ENCODE measurements at regions not wholly inside any gene's neighbourhood (a gene's known extent, or its start where the extent isn't known, plus 50 kb on each side); places are given as distances from the start of the nearest gene placed in this dataset.

GRCh38 chr5:135263022-135263668 is 135.9 kb downstream of the MACROH2A1 start:
- no peak for FAIRE-seq
- no peak for ATAC-seq
- SMC1A ChIA-PET (ENCODE audit: uncharacterized antibody, unreplicated experiment): no interaction called here

GRCh38 chr5:135262364-135262763 is 136.7 kb downstream of the MACROH2A1 start:
- ATAC-seq (no peak), DNase-seq (ENCODE audit: low read depth, low spot score) (no peak), FAIRE-seq (no peak)
- H3K4me2 ChIP-seq (ENCODE audit: control insufficient read depth, insufficient read depth): no peak overlapping the region
- no peaks in the 10 kb centered on the region for H3K4me1 ChIP-seq (ENCODE audit: control insufficient read depth, insufficient read depth, low read length)
- intact Hi-C loops (cut with micrococcal nuclease; ENCODE audit: unreplicated experiment) (no loop called here), in situ Hi-C loops (cut with MboI) (no loop called here)
- CTCF ChIA-PET: no interaction called here
- H3K9me3 ChIP-seq (replicated peaks; ENCODE audit: control insufficient read depth, insufficient read depth, low read length): no peaks in the 10 kb centered on the region
- H3K27me3 ChIP-seq (replicated peaks in 1 of 2; ENCODE audit: control insufficient read depth in 2 of 2, insufficient read depth in 2 of 2, low read length in 1 of 2): peaks cover 3 to 4% of the 10 kb centered on the region in 2 experiments; a peak in 3 of 4 replicates
- WGBS (ENCODE audit: insufficient coverage, insufficient replicate concordance, low lambda C conversion rate, missing lambda C conversion rate): 10% methylated on average over 5 of the region's 5 CpGs
- RAD21 ChIA-PET (ENCODE audit: unreplicated experiment): no interaction called here
- H3K27ac ChIP-seq (ENCODE audit: control insufficient read depth, insufficient read depth): no peak overlapping the region
- no peak overlapping the region for H2AFZ ChIP-seq (ENCODE audit: control insufficient read depth, low read depth, low read length)
- H3K9ac ChIP-seq (ENCODE audit: control insufficient read depth, insufficient read depth, low read length): no peak overlapping the region
- no peaks in the 10 kb centered on the region for H3K36me3 ChIP-seq (ENCODE audit: control insufficient read depth in 2 of 2, insufficient read depth in 2 of 2, low read length in 1 of 2)
- H4K20me1 ChIP-seq (ENCODE audit: control insufficient read depth, insufficient read depth): no peaks in the 10 kb centered on the region
- POLR2A ChIA-PET: no interaction called here
- SMC1A ChIA-PET (ENCODE audit: uncharacterized antibody, unreplicated experiment): no interaction called here
- BruUV-seq (replicated peaks): no TSS peak
- H3K79me2 ChIP-seq (ENCODE audit: control insufficient read depth, insufficient read depth, low read length): no peaks in the 10 kb centered on the region
- H3K4me3 ChIP-seq: no peak overlapping the region
- TF ChIP-seq SMAD5 (IDR thresholded peaks at IDR 0.05; ENCODE audit: low read depth) (no peak), CREB1 (IDR thresholded peaks at IDR 0.05; ENCODE audit: low read depth) (no peak), CBX5 (IDR thresholded peaks at IDR 0.05; ENCODE audit: low read depth) (no peak), NFIC (IDR thresholded peaks at IDR 0.05; ENCODE audit: low read depth, low read length) (no peak), POU2F2 (IDR thresholded peaks at IDR 0.05; ENCODE audit: borderline replicate concordance, low read depth, low read length) (no peak), SKIL (IDR thresholded peaks at IDR 0.05; ENCODE audit: low read depth, poor library complexity, severe bottlenecking) (no peak), KAT2A (conservative IDR thresholded peaks at IDR 0.05; ENCODE audit: control insufficient read depth, low read depth, low read length) (no peak), ZNF687 (IDR thresholded peaks at IDR 0.05) (no peak), POLR2AphosphoS5 (IDR thresholded peaks at IDR 0.05; ENCODE audit: low read length) (no peak), TBL1XR1 (IDR thresholded peaks at IDR 0.05; ENCODE audit: low read depth, low read length) (no peak)

More at GRCh38 chr5:135263022-135263668, 135.9 kb downstream of the MACROH2A1 start:
- Histone ChIP-seq H3K4me3 (no peak overlapping the region), H2AFZ (ENCODE audit: control insufficient read depth, low read depth, low read length) (no peak overlapping the region), H3K36me3 (ENCODE audit: control insufficient read depth in 2 of 2, insufficient read depth in 2 of 2, low read length in 1 of 2) (no peaks in the 10 kb centered on the region), H3K27ac (ENCODE audit: control insufficient read depth, insufficient read depth) (no peak overlapping the region), H3K27me3 (replicated peaks in 1 of 2; ENCODE audit: control insufficient read depth in 2 of 2, insufficient read depth in 2 of 2, low read length in 1 of 2) (peaks cover 3 to 4% of the 10 kb centered on the region in 2 experiments; a peak in 3 of 4 replicates), H3K79me2 (ENCODE audit: control insufficient read depth, insufficient read depth, low read length) (no peaks in the 10 kb centered on the region), H3K9ac (ENCODE audit: control insufficient read depth, insufficient read depth, low read length) (no peak overlapping the region), H3K9me3 (replicated peaks; ENCODE audit: control insufficient read depth, insufficient read depth, low read length) (no peaks in the 10 kb centered on the region), H4K20me1 (ENCODE audit: control insufficient read depth, insufficient read depth) (no peaks in the 10 kb centered on the region), H3K4me1 (ENCODE audit: control insufficient read depth, insufficient read depth, low read length) (no peaks in the 10 kb centered on the region), H3K4me2 (ENCODE audit: control insufficient read depth, insufficient read depth) (no peak overlapping the region)
- in situ Hi-C loops (cut with MboI): no loop called here
- ChIA-PET POLR2A (no interaction called here), CTCF (no interaction called here), RAD21 (ENCODE audit: unreplicated experiment) (interaction anchor here (0.6 kb wide), 1 partner anchor 9 kb away, joined by 3 read pairs; no protein-coding TSS in a partner anchor)
- TF ChIP-seq STAT1 (conservative IDR thresholded peaks at IDR 0.05) (no peak), KLF5 (IDR thresholded peaks at IDR 0.05; ENCODE audit: partially characterized antibody) (no peak), YBX1 (IDR thresholded peaks at IDR 0.05) (no peak), EP300 (IDR thresholded peaks at IDR 0.05; ENCODE audit: borderline replicate concordance in 1 of 2, control insufficient read depth in 1 of 2, low read depth in 2 of 2, low read length in 2 of 2) (no peak)
- DNase-seq (ENCODE audit: low read depth, low spot score): no peak
- no TSS peak for BruUV-seq (replicated peaks)
- intact Hi-C loops (cut with micrococcal nuclease; ENCODE audit: unreplicated experiment): no loop called here
- 49% methylated on average over 17 of the region's 17 CpGs for WGBS (ENCODE audit: insufficient coverage, insufficient replicate concordance, low lambda C conversion rate, missing lambda C conversion rate)
